Prostate gland (tissue), 2 donors: ENCODE measurements at regions not wholly inside any gene's neighbourhood (a gene's known extent, or its start where the extent isn't known, plus 50 kb on each side); places are given as distances from the start of the nearest gene placed in this dataset.

ENCODE experiments used
- CTCF ChIP-seq, 4 experiments: fragments of 200-600 bp in 2 of 4; fragments of 450-650 bp in 2 of 4; sonication (generic) in 2 of 4; IDR thresholded peaks; 1 replicate in 3 of 4; 2 replicates in 1 of 4; pipeline ENCODE4 v1.5.1; 2016 to 2019; ENCODE audit warnings: antibody characterized with exemption in 4 of 4, mild to moderate bottlenecking in 2 of 4, moderate library complexity in 2 of 4
- POLR2A ChIP-seq: fragments of 450-650 bp; IDR thresholded peaks from one replicate; pipeline ENCODE4 v1.6.1; 2016; ENCODE audit warnings: antibody characterized with exemption, mild to moderate bottlenecking

GRCh38 chr2:42924418-42924886 lies 132.1 kb upstream of the HAAO start:
- TF ChIP-seq CTCF (IDR thresholded peaks at IDR 0.05), result no peak
- TF ChIP-seq POLR2A, result no peak
